H9 (cell line): ENCODE measurements at regions not wholly inside any gene's neighbourhood (a gene's known extent, or its start where the extent isn't known, plus 50 kb on each side); places are given as distances from the start of the nearest gene placed in this dataset.

Experiments
- DNase-seq: peaks from one replicate; pipeline ENCODE4 v3.0.0-alpha.2; 2017
- H2AFZ ChIP-seq: one replicate; pipeline ENCODE4 v1.6.1; 2013; ENCODE audit warnings: mild to moderate bottlenecking, low read length, control low read depth, moderate library complexity
- H2AK5ac ChIP-seq: 2 replicates; pipeline ENCODE4 v1.6.1; 2013; ENCODE audit warnings: low read length, control low read depth, mixed read lengths; ENCODE audit not compliant: insufficient read length
- H2BK120ac ChIP-seq: one replicate; pipeline ENCODE4 v1.6.1; 2013; ENCODE audit warnings: low read depth, mild to moderate bottlenecking, low read length, control low read depth, inconsistent platforms; ENCODE audit not compliant: poor library complexity, severe bottlenecking
- H2BK12ac ChIP-seq: 2 replicates; pipeline ENCODE4 v1.6.1; 2013; ENCODE audit warnings: low read length, control low read depth, mixed read lengths, low read depth; ENCODE audit not compliant: insufficient read length
- H2BK15ac ChIP-seq: 2 replicates; pipeline ENCODE4 v1.6.1; 2013; ENCODE audit warnings: low read depth, low read length, control low read depth
- H2BK20ac ChIP-seq: one replicate; pipeline ENCODE4 v1.6.1; 2013; ENCODE audit warnings: low read depth, mild to moderate bottlenecking, low read length, control low read depth, inconsistent platforms; ENCODE audit not compliant: poor library complexity, severe bottlenecking
- H2BK5ac ChIP-seq: 2 replicates; pipeline ENCODE4 v1.6.1; 2013; ENCODE audit warnings: low read length, control low read depth, mixed read lengths; ENCODE audit not compliant: insufficient read length
- H3K14ac ChIP-seq: 2 replicates; pipeline ENCODE4 v1.6.1; 2013; ENCODE audit warnings: low read length, control low read depth; ENCODE audit not compliant: insufficient read depth
- H3K18ac ChIP-seq: 2 replicates; pipeline ENCODE4 v1.6.1; 2013; ENCODE audit warnings: low read depth, mild to moderate bottlenecking, mixed read lengths, low read length, control low read depth; ENCODE audit not compliant: insufficient read length
- H3K23ac ChIP-seq: 2 replicates; pipeline ENCODE4 v1.6.1; 2013; ENCODE audit warnings: low read length, control low read depth, mixed read lengths, low read depth; ENCODE audit not compliant: insufficient read length
- H3K23me2 ChIP-seq: 2 replicates; pipeline ENCODE4 v1.6.1; 2013; ENCODE audit warnings: low read depth, mild to moderate bottlenecking, mixed read lengths, low read length, control low read depth; ENCODE audit not compliant: insufficient read length, poor library complexity, severe bottlenecking
- H3K27ac ChIP-seq: 2 replicates; pipeline ENCODE4 v1.5.1; 2013; ENCODE audit warnings: low read length, control low read depth, mixed read lengths, low read depth; ENCODE audit not compliant: insufficient read length
- H3K27me3 ChIP-seq: 2 replicates; pipeline ENCODE4 v1.6.1; 2013; ENCODE audit warnings: low read length, control low read depth, inconsistent platforms; ENCODE audit not compliant: insufficient read depth
- H3K4ac ChIP-seq: 2 replicates; pipeline ENCODE4 v1.6.1; 2013; ENCODE audit warnings: low read depth, mild to moderate bottlenecking, control low read depth, inconsistent platforms, low read length, moderate library complexity
- H3K4me1 ChIP-seq: 2 replicates; pipeline ENCODE4 v1.6.1; 2013; ENCODE audit warnings: low read length, control low read depth, inconsistent platforms; ENCODE audit not compliant: insufficient read depth
- H3K4me2 ChIP-seq: 2 replicates; pipeline ENCODE4 v1.6.1; 2013; ENCODE audit warnings: low read length, control low read depth, mixed read lengths; ENCODE audit not compliant: insufficient read length, insufficient read depth
- H3K56ac ChIP-seq: 2 replicates; pipeline ENCODE4 v1.6.1; 2013; ENCODE audit warnings: low read depth, mild to moderate bottlenecking, mixed read lengths, low read length, control low read depth; ENCODE audit not compliant: insufficient read length
- H3K79me1 ChIP-seq: 2 replicates; pipeline ENCODE4 v1.6.1; 2013; ENCODE audit warnings: low read depth, mild to moderate bottlenecking, moderate library complexity, low read length, control low read depth, inconsistent platforms; ENCODE audit not compliant: insufficient read depth, poor library complexity, severe bottlenecking
- H3K79me2 ChIP-seq: 2 replicates; pipeline ENCODE4 v1.6.1; 2013; ENCODE audit warnings: low read length, control low read depth, inconsistent platforms; ENCODE audit not compliant: insufficient read depth
- H3K9ac ChIP-seq: 2 replicates; pipeline ENCODE4 v1.6.1; 2013; ENCODE audit warnings: low read length, control low read depth, mixed read lengths; ENCODE audit not compliant: insufficient read length; ENCODE audit errors: extremely low read depth
- H3K9me3 ChIP-seq: one replicate; pipeline ENCODE4 v1.6.1; 2013; ENCODE audit warnings: low read depth, low read length, inconsistent platforms; ENCODE audit not compliant: control insufficient read depth
- H3T11ph ChIP-seq: one replicate; pipeline ENCODE4 v1.6.1; 2013; ENCODE audit warnings: mild to moderate bottlenecking, low read length, control low read depth, inconsistent platforms
- H4K20me1 ChIP-seq: one replicate; pipeline ENCODE4 v1.6.1; 2013; ENCODE audit not compliant: control insufficient read depth, insufficient read length, insufficient read depth
- H4K5ac ChIP-seq: 2 replicates; pipeline ENCODE4 v1.6.1; 2013; ENCODE audit warnings: low read depth, mild to moderate bottlenecking, mixed read lengths, low read length, control low read depth; ENCODE audit not compliant: insufficient read length
- H4K8ac ChIP-seq: replicated peaks from 2 replicates; pipeline ENCODE4 v1.6.1; 2013; ENCODE audit warnings: low read length, control low read depth, mixed read lengths, low read depth; ENCODE audit not compliant: insufficient read length
- H4K91ac ChIP-seq: 2 replicates; pipeline ENCODE4 v1.6.1; 2013; ENCODE audit warnings: low read depth, mild to moderate bottlenecking, moderate library complexity, mixed read lengths, low read length, control low read depth; ENCODE audit not compliant: insufficient read length
- H3K27ac Mint-ChIP-seq, 3 experiments: 2 replicates in 2 of 3; 3 replicates in 1 of 3; pipeline ENCODE4 v1.8.0; 2020 to 2021; ENCODE audit warnings: mixed read lengths in 3 of 3, mild to moderate bottlenecking in 1 of 3, moderate library complexity in 1 of 3
- H3K27me3 Mint-ChIP-seq: 2 replicates; pipeline ENCODE4 v1.8.0; 2021; ENCODE audit warnings: low read depth, mild to moderate bottlenecking, moderate library complexity, mixed read lengths
- H3K36me3 Mint-ChIP-seq, 3 experiments: 2 replicates in 2 of 3; 3 replicates in 1 of 3; pipeline ENCODE4 v1.8.0; 2020 to 2021; ENCODE audit warnings: low read depth in 3 of 3, mixed read lengths in 3 of 3; ENCODE audit not compliant: insufficient read depth in 1 of 3
- H3K4me1 Mint-ChIP-seq, 2 experiments: 2 replicates each; pipeline ENCODE4 v1.8.0; 2020; ENCODE audit warnings: mixed read lengths in 2 of 2
- H3K4me3 Mint-ChIP-seq, 2 experiments: 2 replicates in 1 of 2; 3 replicates in 1 of 2; pipeline ENCODE4 v1.8.0; 2020 to 2021; ENCODE audit warnings: mild to moderate bottlenecking in 2 of 2, mixed read lengths in 2 of 2, moderate library complexity in 1 of 2
- H3K9me3 Mint-ChIP-seq, 2 experiments: 2 replicates in 1 of 2; 3 replicates in 1 of 2; pipeline ENCODE4 v1.8.0; 2020; ENCODE audit warnings: mild to moderate bottlenecking in 2 of 2, mixed read lengths in 2 of 2, moderate library complexity in 1 of 2
- CTCF ChIP-seq: fragments of 200-600 bp; sonication (generic); conservative IDR thresholded peaks from 3 replicates; pipeline ENCODE4 v1.8.0; 2021; ENCODE audit warnings: antibody characterized with exemption, mild to moderate bottlenecking
- WGBS: extraction: QIAGEN DNeasy Blood & Tissue Kit; methylation state at CpG from one replicate; pipeline ENCODE4 v1.1.7; 2013; ENCODE audit warnings: missing lambda C conversion rate, low lambda C conversion rate, mixed read lengths; ENCODE audit not compliant: insufficient read length; ENCODE audit errors: extremely low coverage; 5-methylcytosine and 5-hydroxymethylcytosine counted together

GRCh38 chr12:118855858-118856257, 125.5 kb upstream of the SRRM4 start:
- no peak overlapping the region for H3K56ac ChIP-seq
- no peak for TF ChIP-seq CTCF
- H2BK15ac ChIP-seq = no peak overlapping the region
- Mint-ChIP-seq H3K9me3 (no peaks in the 10 kb centered on the region; a peak in 1 of 5 replicates), H3K27me3 (peaks cover 33% of the 10 kb centered on the region), H3K4me1 (peaks cover 9 to 10% of the 10 kb centered on the region in 2 experiments), H3K36me3 (no peaks in the 10 kb centered on the region), H3K4me3 (no peak overlapping the region), H3K27ac (no peak overlapping the region)
- no peak overlapping the region for H2BK20ac ChIP-seq
- no peaks in the 10 kb centered on the region for H3K9me3 ChIP-seq
- no peaks in the 10 kb centered on the region for H3K27me3 ChIP-seq
- no peaks in the 10 kb centered on the region for H3K4me1 ChIP-seq
- no peak overlapping the region for H3K9ac ChIP-seq
- no peak overlapping the region for H4K5ac ChIP-seq
- H3K18ac ChIP-seq = no peak overlapping the region
- H4K91ac ChIP-seq = no peak overlapping the region
- no peak overlapping the region for H2AFZ ChIP-seq
- no peak overlapping the region for H2BK120ac ChIP-seq
- H3K23me2 ChIP-seq = no peaks in the 10 kb centered on the region
- H3K14ac ChIP-seq = no peak overlapping the region
- no peak overlapping the region for H3K23ac ChIP-seq
- H3K27ac ChIP-seq = no peak overlapping the region
- no peak overlapping the region for H2AK5ac ChIP-seq
- no peaks in the 10 kb centered on the region for H4K20me1 ChIP-seq
- no peak overlapping the region for H2BK12ac ChIP-seq
- no peaks in the 10 kb centered on the region for H3K79me2 ChIP-seq
- no peak overlapping the region for H2BK5ac ChIP-seq
- H3K79me1 ChIP-seq = no peaks in the 10 kb centered on the region
- WGBS = no CpG with 5 or more reads among the region's 2 CpGs
- DNase-seq = no peak
- no peak overlapping the region for H4K8ac ChIP-seq
- H3K4me2 ChIP-seq = no peak overlapping the region
- no peak overlapping the region for H3K4ac ChIP-seq
- no peak overlapping the region for H3T11ph ChIP-seq
